C4-2B (cell line): ENCODE measurements at regions not wholly inside any gene's neighbourhood (a gene's known extent, or its start where the extent isn't known, plus 50 kb on each side); places are given as distances from the start of the nearest gene placed in this dataset.

Experiments
- CTCF ChIP-seq: fragments of 450-650 bp; conservative IDR thresholded peaks from 2 replicates; pipeline ENCODE4 v1.5.1; 2017; ENCODE audit warnings: mild to moderate bottlenecking
- ZFX ChIP-seq: fragments of 450-650 bp; IDR thresholded peaks from 2 replicates; pipeline ENCODE4 v1.6.1; 2017

DNA sequence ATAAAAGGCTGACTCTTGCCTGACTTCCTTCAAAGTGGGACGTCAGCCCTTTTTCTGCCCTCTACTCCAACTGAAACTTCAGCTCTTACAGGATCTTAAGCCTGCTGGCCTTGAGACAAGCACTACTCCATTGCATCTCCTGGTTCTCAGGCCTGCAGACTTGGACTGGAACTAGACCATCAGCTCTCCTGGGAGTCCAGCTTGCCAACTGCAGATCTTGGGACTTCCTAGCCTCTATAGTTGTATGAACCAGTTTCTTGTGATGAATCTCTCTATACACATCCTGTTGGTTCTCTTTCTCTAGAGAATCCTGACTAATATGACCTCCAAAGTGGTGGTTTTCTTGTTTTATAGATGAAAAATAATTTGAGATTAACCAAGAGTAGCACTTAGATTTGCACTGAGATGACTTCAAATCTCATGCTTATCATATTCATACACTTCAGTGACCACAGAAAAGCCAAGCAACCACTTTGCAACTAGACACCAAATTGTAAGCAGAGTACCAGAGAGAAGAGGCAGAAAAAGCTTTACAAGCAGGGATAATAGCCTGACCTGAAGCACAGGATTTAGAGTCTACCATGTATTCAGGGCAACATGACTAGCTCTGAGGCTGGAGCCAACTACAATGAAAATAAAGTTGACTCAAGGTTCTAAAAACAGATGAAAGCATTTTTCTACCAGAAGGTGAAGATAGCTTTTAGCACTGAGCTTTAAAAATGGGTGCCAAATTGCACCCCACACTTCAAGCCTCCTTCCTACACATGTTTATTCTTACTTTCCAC is 661.3 kb upstream of the USP24 start:
- TF ChIP-seq CTCF (no peak), ZFX (no peak)
